WTC11 (cell line): ENCODE measurements at regions not wholly inside any gene's neighbourhood (a gene's known extent, or its start where the extent isn't known, plus 50 kb on each side); places are given as distances from the start of the nearest gene placed in this dataset.
"Not testable (repeated sequence)": the region's sequence is repeated elsewhere in the genome, so short reads cannot be mapped to it uniquely, and the experiment has no call there.

ENCODE experiments used
- CREB1 ChIP-seq: sonication (generic); formaldehyde crosslinking; IDR thresholded peaks from 2 replicates; pipeline ENCODE4 v1.8.0; 2023; ENCODE audit warnings: mild to moderate bottlenecking, missing genetic modification reagents
- CTCF ChIP-seq: fragments of 200-600 bp; IDR thresholded peaks from 2 replicates; pipeline ENCODE4 v1.8.0; 2022; ENCODE audit warnings: antibody characterized with exemption
- ESRRA ChIP-seq: sonication (generic); formaldehyde crosslinking; IDR thresholded peaks from 2 replicates; pipeline ENCODE4 v1.8.1; 2022; ENCODE audit warnings: mild to moderate bottlenecking, missing genetic modification reagents, borderline replicate concordance
- GABPB1 ChIP-seq: sonication (generic); formaldehyde crosslinking; IDR thresholded peaks from 2 replicates; pipeline ENCODE4 v1.8.1; 2023; ENCODE audit warnings: mild to moderate bottlenecking, missing genetic modification reagents
- ZNF263 ChIP-seq: sonication (generic); formaldehyde crosslinking; IDR thresholded peaks from 2 replicates; pipeline ENCODE4 v1.8.1; 2022; ENCODE audit warnings: low read depth, mild to moderate bottlenecking, moderate library complexity, missing genetic modification reagents

GRCh38 chr20:30911832-30912660 is 345.4 kb upstream of the DEFB115 start:
- not testable (repeated sequence) for TF ChIP-seq CTCF; CREB1 (CRISPR knock-in tag); GABPB1; ESRRA (CRISPR knock-in tag); ZNF263 (CRISPR knock-in tag)
